ENCODE measurements at regions not wholly inside any gene's neighbourhood (a gene's known extent, or its start where the extent isn't known, plus 50 kb on each side); places are given as distances from the start of the nearest gene placed in this dataset.

DNA sequence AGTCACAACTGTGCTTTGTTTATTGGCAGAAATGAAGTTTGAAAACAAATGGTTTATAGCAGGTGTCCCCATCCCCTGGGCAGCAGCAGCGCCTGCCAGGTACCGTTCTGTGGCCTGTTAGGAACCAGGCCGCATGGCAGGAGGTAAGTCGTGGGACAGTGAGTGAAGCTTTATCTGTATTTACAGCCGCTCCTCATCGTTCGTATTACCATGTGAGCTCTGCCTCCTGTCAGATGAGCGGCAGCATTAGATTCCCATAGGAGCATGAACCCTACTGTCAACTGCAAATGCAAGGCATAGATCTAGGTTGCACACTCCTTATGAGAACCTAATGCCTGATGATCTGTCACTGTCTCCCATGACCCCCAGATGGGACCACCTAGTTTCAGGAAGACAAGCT, 63.4 kb upstream of the SOD1 start:
- no peak for ATAC-seq (ENCODE audit: insufficient read depth, low FRiP score)
- 95 to 99% methylated on average over 8 of the region's 8 CpGs for WGBS, 2 donors

DNA sequence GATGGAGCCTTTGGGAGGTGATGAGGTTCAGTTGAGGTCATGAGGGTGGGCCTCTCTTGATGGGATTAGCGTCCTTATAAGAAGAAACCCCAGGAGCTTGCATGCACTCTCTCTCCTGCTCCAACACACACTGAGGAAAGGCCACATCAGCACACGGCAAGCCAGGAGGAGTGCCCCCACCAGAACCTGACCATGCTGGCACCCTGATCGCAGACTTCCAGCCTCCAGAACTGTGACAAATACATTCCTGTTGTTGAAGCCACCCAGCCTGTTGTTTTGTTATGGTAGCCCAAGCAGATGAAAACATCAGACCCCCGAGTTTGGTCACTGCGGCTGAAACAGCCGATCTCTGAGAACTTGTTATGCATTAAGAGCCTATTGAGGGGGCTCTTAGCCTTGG, 64.8 kb upstream of the SOD1 start:
- Histone ChIP-seq H3K27ac (ENCODE audit: low read depth in 1 of 2, low read length in 1 of 2) (no peak overlapping the region), H3K27me3 (ENCODE audit: control insufficient read depth in 3 of 3, insufficient read depth in 3 of 3, low read length in 2 of 3) (no peaks in the 10 kb centered on the region), H3K4me3 (no peak overlapping the region), H3K4me1 (ENCODE audit: control insufficient read depth in 5 of 5, insufficient read depth in 5 of 5, low read length in 5 of 5) (no peaks in the 10 kb centered on the region), H3K9me3 (ENCODE audit: control insufficient read depth in 4 of 4, insufficient read depth in 3 of 4, low read length in 3 of 4) (peaks cover 0 to 7% (median under 1%) of the 10 kb centered on the region in 4 donors), H3K36me3 (ENCODE audit: control insufficient read depth in 4 of 4, insufficient read depth in 4 of 4, low read length in 4 of 4) (no peaks in the 10 kb centered on the region), H3K9ac (ENCODE audit: insufficient read depth in 1 of 2, low read length in 2 of 2) (no peak overlapping the region)
- WGBS, 2 donors: 77 to 93% methylated on average over 6 of the region's 6 CpGs
- TF ChIP-seq CTCF (IDR thresholded peaks at IDR 0.05; ENCODE audit: control extremely low read depth, extremely low read depth): no peak
- DNase-seq: no peak
- ATAC-seq (ENCODE audit: insufficient read depth, low FRiP score): no peak

More for the DNA sequence above, 63.4 kb upstream of the SOD1 start:
- no peak for DNase-seq
- Histone ChIP-seq H3K4me1 (ENCODE audit: control insufficient read depth in 5 of 5, insufficient read depth in 5 of 5, low read length in 5 of 5) (no peaks in the 10 kb centered on the region), H3K4me3 (no peak overlapping the region), H3K9me3 (ENCODE audit: control insufficient read depth in 4 of 4, insufficient read depth in 3 of 4, low read length in 3 of 4) (peaks cover 0 to 7% (median under 1%) of the 10 kb centered on the region in 4 donors), H3K36me3 (ENCODE audit: control insufficient read depth in 4 of 4, insufficient read depth in 4 of 4, low read length in 4 of 4) (no peaks in the 10 kb centered on the region), H3K27me3 (ENCODE audit: control insufficient read depth in 3 of 3, insufficient read depth in 3 of 3, low read length in 2 of 3) (no peaks in the 10 kb centered on the region), H3K9ac (ENCODE audit: insufficient read depth in 1 of 2, low read length in 2 of 2) (no peak overlapping the region), H3K27ac (ENCODE audit: low read depth in 1 of 2, low read length in 1 of 2) (no peak overlapping the region)
- no peak for TF ChIP-seq CTCF (IDR thresholded peaks at IDR 0.05; ENCODE audit: control extremely low read depth, extremely low read depth)

DNA sequence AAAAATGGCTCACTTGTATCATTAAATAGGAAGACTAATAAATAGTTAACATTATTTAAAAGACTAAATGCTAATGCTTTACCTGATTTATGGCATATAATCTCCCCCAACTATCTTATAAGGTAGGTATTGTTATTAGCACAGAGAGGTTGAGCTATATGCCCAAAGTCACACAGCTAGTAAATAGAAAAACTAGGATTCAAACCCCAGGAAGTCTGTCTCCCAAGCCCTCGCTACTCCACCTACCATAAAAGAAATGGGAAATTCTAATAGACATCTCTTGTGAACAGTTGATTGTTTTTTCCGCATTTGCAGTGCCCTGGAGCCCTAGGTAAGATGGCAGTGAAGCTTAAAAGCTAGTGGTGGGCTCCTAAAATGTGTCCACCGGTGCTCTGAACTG, 65.2 kb upstream of the SOD1 start:
- Histone ChIP-seq H3K27ac (ENCODE audit: low read depth in 1 of 2, low read length in 1 of 2) (no peak overlapping the region), H3K4me1 (ENCODE audit: control insufficient read depth in 5 of 5, insufficient read depth in 5 of 5, low read length in 5 of 5) (no peaks in the 10 kb centered on the region), H3K27me3 (ENCODE audit: control insufficient read depth in 3 of 3, insufficient read depth in 3 of 3, low read length in 2 of 3) (no peaks in the 10 kb centered on the region), H3K9me3 (ENCODE audit: control insufficient read depth in 4 of 4, insufficient read depth in 3 of 4, low read length in 3 of 4) (peaks cover 0 to 7% (median under 1%) of the 10 kb centered on the region in 4 donors), H3K36me3 (ENCODE audit: control insufficient read depth in 4 of 4, insufficient read depth in 4 of 4, low read length in 4 of 4) (no peaks in the 10 kb centered on the region), H3K9ac (ENCODE audit: insufficient read depth in 1 of 2, low read length in 2 of 2) (no peak overlapping the region), H3K4me3 (no peak overlapping the region)
- whole genome bisulfite sequencing, 2 donors: 92 to 93% methylated on average over 3 of the region's 3 CpGs
- DNase-seq (no peak), ATAC-seq (ENCODE audit: insufficient read depth, low FRiP score) (no peak)
- no peak for TF ChIP-seq CTCF (IDR thresholded peaks at IDR 0.05; ENCODE audit: control extremely low read depth, extremely low read depth)

DNA sequence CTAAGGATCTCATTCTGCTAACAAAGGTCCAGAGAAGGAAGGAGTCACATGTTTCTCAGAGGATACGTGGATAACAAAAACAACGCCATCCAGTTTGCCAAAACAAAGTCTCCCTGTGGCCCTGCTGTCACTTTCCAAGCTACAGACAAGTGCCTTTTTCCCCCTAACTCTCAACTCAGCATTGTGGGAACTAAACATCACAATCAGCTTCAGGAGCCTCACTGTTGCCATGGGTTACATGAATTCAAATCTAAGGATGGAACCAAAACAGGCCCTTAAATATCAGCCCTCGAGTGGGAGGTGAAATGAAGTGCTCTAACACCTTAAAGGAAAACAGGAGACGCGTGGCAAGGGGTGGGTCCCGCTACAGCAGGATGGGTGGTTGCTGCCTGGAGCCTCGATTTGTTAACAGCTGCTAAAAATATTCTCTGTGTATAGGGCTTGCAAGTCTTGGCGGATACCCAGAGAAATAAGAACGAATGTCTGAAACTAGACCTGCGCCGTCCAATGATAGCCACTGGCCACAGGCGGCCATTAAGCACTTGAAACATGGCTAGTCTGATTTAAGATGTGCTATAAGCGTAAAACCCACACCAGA, 66.4 kb upstream of the SOD1 start:
- Histone ChIP-seq H3K27me3 (ENCODE audit: control insufficient read depth in 3 of 3, insufficient read depth in 3 of 3, low read length in 2 of 3) (no peaks in the 10 kb centered on the region), H3K36me3 (ENCODE audit: control insufficient read depth in 4 of 4, insufficient read depth in 4 of 4, low read length in 4 of 4) (no peaks in the 10 kb centered on the region), H3K9me3 (ENCODE audit: control insufficient read depth in 4 of 4, insufficient read depth in 3 of 4, low read length in 3 of 4) (peaks cover 0 to 7% (median under 1%) of the 10 kb centered on the region in 4 donors), H3K4me3 (no peak overlapping the region), H3K4me1 (ENCODE audit: control insufficient read depth in 5 of 5, insufficient read depth in 5 of 5, low read length in 5 of 5) (no peaks in the 10 kb centered on the region), H3K27ac (ENCODE audit: low read depth in 1 of 2, low read length in 1 of 2) (no peak overlapping the region), H3K9ac (ENCODE audit: insufficient read depth in 1 of 2, low read length in 2 of 2) (no peak overlapping the region)
- DNase-seq (peak in 2 of 3 donors; percentile 14 to 37), ATAC-seq (ENCODE audit: insufficient read depth, low FRiP score) (no peak)
- no peak for TF ChIP-seq CTCF (IDR thresholded peaks at IDR 0.05; ENCODE audit: control extremely low read depth, extremely low read depth)
- WGBS, 2 donors: 53 to 68% methylated on average over 13 of the region's 13 CpGs

Measured in lung (tissue), 11 donors.